Fibroblast of skin of right quadriceps (primary cell): ENCODE measurements at regions not wholly inside any gene's neighbourhood (a gene's known extent, or its start where the extent isn't known, plus 50 kb on each side); places are given as distances from the start of the nearest gene placed in this dataset.

Experiments
- DNase-seq: peaks from one replicate; pipeline ENCODE4 v3.0.0-alpha.2; 2013

GRCh38 chr1:57901208-57901919 is 477.5 kb upstream of the DAB1 start:
- no peak for DNase-seq

DNA sequence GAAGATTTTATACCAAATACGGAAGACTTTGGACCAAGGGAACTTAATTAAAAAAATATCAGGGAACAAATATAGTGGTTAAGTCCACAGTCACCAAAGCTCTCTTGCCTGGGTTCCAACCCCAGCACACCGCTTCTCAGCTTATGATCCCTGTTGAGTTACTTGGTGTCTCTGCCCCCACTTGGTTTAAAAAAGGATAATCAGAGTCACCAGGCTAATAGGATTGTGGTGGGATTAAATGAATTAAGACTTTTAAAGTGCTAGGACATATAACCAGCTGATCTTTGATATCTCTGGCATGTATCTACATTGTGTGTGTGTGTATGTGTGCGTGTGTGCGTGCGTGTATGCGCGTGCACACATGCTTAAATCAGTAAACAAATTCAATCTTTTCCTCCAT is 474.7 kb upstream of the DAB1 start:
- no peak for DNase-seq

DNA sequence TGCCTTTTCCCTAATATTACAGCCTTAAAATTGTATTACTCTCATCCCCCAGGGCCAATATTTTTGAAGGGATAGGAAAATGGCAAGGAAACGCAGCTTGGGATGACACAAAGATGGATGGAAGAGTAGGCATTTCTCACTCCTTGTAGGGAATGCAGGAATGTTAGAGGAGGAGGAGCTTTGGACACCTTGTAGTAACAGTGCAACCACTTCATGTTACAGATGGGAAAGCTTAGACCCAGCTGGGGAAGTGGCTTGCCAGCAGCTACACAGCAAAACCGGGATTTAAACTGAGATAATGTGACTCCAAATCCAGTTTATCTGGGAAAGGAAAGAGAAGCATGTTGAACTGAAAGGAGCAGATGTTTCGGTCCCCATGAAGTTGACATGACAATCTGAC is 473.7 kb upstream of the DAB1 start:
- no peak for DNase-seq

DNA sequence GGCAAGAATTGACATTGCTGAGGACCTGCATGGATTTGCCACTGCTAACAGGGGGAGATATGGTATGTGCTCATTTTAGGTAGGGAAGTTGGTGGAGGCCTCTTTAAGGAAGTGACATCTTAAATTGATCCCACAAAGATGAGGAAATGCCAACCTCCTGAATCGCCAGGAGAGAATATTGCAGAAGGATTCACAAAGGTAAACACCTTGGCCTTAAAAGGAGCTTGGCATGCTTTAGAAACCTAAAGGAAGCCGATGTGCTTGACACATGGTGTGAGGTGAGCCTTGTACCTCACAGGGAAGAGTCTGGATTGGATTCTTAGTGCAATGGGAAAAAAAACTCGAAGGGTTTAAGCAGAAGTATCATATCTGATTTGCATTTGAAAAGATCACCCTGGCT is 470.5 kb upstream of the DAB1 start:
- DNase-seq: no peak

- peak; percentile 89 for DNase-seq
Observed at GRCh38 chr1:57889676-57890320, 465.9 kb upstream of the DAB1 start.

DNA sequence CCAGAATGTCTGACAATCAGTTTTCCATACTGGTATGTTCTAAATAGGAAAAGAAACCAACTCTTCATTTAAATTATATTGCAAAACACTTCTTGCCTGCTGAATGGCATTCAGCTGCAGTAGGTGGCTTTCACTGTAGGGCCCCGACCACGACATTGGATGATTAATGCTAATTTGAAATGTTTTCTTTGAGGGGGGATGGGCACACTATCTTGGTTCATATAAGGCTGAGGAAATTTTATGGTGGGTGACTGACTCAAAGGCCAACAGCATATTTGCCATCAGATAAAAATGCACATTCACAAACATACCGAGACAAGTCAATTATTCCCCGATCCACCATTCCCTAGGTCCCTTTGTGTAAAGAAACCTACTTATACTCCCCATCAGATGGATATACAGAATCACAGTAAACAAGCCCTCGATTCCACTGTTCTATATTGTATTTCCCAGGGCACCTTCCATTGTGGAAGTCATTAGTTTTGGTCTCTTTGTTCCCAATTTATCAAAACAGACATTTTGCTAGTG is 464.2 kb upstream of the DAB1 start:
- DNase-seq: peak; percentile 71

- DNase-seq: no peak
Observed at GRCh38 chr1:57886376-57886775, 462.5 kb upstream of the DAB1 start.

- no peak for DNase-seq
Observed at GRCh38 chr1:57883642-57883995, 459.8 kb upstream of the DAB1 start.

DNA sequence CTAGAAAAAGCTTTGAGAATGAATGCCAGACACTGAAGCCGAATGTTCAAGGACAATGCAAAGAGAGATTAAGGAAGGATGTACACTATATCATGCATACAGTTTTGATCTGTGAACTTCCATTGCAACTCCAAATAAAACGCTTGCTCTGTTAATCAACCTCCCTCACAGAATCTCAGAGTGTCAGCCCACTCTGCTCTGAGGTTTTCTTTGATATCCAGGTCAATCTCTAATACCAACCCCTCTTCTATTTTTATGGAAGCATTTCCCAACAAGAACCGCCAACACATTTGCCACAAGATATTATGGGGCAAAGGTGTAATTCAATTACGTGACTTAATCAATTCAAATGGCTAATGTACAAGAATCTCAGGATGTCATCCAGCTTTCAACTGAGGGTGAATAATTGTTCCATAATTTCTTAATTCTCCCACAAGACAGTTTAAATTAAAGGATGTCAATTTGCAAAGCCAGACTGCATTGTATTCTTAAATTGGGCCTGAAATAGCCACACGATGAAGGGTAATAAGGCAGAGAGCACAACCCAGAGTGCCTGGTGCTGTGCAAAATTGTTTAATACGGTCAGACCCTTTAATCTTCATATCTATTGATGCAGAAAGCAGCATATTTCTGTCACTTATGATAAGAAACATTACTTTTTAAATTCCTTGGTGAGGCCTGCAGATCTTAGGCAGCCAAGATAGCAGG is 459.2 kb upstream of the DAB1 start:
- no peak for DNase-seq

DNA sequence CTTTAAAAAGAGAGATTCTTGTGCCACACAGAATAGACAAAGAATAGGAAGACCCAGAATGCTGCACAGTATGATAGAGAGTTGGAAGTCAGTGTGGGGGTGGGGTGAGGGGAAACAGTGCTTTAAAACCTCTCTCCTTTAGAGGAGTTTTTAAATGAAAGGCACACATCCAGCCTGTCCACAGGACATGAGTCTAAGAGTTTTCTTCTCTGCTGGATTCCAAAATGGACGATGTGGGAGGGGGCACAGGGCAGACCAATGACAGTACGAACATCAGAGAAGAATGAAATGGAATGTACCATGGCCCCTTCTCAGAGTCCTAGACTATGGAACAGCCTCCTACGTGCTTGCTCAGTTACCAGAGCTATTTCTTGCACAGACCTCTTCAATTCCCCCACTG is 458.2 kb upstream of the DAB1 start:
- DNase-seq: peak; percentile 18

DNA sequence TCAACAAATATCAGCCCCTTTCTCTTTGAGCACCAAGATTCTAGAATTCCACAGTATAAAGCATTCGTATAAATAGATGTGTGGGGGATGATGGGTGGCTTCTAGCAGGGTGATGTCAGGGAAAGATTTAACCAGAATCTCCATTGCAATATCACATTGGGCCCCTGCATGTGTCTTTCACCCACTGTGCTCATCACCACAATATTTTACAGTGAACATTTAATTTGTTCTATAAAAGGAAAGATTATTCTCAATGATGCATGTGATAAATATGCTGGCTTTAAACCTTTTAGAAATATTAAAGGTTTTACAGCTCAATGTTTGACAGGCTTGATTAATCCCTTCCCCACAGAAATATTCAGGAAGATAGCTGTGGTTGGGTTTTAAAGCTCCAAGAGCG is 457.8 kb upstream of the DAB1 start:
- DNase-seq: peak; percentile 70

DNA sequence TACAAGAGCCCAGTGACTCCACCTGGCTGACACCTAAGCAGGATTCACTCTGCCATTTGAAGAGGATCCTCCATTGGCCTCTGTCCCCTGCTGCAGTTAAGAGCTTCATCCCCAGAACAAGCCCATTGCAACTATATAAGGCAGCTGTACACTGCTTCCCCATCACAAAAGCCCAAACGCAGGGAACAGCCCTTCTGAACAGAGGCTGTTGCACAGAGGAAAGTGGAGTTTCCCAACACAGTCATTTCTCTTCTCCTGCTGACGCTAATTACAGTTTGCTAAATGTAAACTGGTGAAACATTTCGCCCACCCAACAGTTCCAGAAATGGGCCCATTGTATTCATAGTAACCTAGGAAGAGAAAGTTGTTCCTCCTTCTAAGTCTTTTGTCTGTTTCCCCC is 455.8 kb upstream of the DAB1 start:
- no peak for DNase-seq

DNA sequence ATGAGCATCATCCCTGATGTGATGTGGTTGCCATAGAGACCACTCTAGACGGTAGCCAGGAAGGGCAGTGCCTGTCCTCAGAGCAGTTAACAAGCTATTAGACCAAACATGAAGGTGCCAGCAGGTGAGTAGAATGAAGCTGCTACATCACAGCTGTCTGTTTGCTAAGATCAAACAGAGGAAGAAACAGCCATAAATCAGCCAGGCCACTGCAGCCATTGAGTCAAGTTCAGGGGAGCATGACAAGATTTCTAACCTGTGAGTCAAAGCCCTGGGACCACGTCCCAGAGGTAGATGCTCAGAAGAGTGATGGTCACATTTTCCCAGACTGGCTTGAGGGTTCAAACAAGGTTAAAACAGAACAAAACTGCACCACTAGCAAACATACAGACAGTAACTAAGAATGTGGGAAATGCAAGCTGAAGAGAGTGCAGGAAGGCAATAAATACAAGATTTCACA is 450.6 kb upstream of the DAB1 start:
- peak; percentile 43 for DNase-seq

DNA sequence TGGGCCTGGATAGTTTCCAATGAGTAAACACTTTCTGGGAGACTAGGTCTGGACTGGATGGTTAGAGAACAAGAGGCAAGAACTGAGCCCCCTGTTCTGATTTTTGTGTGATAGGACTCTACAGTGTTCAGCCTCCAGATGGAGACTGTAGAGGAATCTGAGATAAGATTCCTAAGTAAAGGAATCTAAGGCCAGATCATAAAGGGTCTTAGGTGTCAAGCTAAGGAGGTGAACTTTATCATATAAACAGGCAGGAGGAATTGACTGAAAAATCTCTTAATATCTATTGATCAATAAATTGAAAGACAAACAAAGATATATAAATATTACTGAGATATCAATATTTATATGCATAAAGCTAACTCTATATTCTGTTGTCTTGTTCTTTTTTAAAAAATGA is 449.1 kb upstream of the DAB1 start:
- DNase-seq: no peak

GRCh38 chr1:57868908-57869307 is 445.0 kb upstream of the DAB1 start:
- DNase-seq: no peak

- no peak for DNase-seq
Observed at GRCh38 chr1:57868239-57868638, 444.4 kb upstream of the DAB1 start.

GRCh38 chr1:57866998-57867397 is 443.1 kb upstream of the DAB1 start:
- no peak for DNase-seq

DNA sequence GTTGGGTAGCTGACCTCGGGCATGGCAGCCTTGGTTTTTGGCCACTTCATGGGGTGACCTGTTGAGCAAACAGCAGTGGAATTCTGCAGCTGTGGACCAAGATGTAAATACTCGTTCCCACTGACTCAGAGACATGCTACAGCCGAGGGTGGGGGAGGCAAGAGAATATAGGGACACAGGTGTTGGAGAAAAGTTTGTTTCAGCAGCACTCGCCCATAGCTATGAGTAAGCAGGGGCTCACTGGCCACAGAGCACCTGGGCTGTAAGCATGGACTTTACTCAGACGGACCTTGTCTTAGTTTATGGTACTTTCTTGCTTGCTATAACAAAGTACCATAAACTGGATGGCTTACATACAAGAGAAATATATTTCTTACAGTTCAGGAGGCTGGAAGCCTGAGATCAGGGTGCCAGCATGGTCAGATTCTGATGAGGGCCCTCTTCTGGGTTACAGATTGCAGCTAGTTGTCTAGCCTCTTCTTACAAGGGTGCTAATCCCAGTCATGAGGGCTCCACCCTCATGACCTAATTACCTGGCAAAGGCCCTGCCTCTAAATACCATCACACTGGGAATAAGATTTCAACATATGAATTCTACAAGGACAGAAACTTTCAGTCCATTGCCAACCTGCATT is 437.2 kb upstream of the DAB1 start:
- DNase-seq: no peak

DNA sequence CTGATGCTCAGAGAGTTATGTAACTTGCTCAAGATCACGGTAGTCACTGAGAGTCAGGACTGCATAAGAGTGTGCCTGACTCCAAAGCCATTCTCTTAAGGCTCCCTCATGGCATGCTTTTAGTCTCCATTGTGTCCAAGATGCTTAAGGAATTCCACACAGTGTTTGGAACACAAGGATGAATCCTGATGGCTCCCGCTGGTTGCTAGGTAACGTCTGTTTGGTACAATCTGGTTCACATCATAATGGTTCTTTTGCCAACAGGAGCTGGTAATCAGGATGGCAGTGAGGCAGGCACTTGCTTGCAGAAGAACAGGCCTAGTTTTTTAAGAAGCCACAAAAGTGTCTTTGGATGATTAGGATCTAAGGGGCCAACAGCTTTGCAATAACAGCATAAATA is 436.5 kb upstream of the DAB1 start:
- DNase-seq: no peak

- DNase-seq: no peak
Observed at GRCh38 chr1:57858740-57859139, 434.9 kb upstream of the DAB1 start.

- DNase-seq: peak; percentile 40
Observed at GRCh38 chr1:57857809-57858208, 433.9 kb upstream of the DAB1 start.

DNA sequence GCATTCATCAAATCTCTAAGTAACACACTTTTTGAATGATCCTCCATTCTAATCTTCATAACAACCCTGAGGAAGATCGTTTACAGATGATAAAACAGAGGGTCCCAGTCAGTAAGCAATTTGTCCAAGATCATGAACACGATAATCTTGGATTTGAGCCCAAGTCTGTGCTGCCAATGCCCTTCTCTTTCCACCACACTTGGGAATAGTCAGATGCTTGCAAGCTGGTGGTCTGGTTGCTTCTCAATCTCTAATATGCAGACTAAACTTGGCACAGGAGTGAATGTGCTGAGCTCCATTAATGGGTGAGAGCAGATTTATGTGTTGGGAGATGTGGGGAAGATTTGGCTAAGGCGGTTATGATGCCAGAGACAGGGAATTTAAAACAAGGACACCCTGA is 430.6 kb upstream of the DAB1 start:
- DNase-seq: peak; percentile 40

DNA sequence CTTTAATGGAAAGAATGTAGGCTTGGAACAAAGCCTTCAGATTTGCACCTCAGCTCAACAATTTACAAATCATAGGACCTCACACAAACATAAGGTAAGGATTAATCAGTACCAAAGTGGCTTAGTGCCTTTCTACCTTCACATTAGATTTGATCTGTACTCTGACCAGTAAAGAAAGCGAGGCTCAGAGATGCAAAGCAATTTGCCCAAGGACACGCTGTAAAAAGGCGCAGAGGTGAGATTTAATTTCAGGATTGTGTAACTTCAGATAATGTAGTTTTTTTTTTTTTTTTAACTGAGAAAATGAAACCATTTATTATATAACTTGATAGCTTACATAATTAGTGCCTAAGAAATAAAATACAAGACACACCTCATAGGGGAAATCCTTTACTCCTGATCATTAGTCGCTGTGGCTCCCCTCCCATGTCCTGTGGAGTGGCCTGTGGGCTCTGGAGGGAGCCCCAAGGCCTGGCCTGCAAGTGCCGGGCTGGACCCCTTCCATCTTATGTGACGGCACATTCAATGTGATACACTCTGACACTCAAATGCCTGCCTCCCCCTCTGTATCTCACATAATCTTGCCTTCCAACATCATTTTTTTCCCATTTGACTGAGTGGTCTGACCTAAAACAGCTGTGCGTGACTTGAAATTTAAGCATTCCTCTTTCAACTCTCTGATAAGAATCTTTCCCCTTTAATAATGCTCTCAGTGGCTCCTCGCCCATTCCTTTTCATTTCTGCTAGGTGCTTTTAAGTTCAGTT is 426.5 kb upstream of the DAB1 start:
- no peak for DNase-seq
